H9 (cell line): ENCODE measurements at regions not wholly inside any gene's neighbourhood (a gene's known extent, or its start where the extent isn't known, plus 50 kb on each side); places are given as distances from the start of the nearest gene placed in this dataset.
A peak's percentile ranks its signal among the peaks of the same experiment; 100 is the strongest.

Source experiments
- DNase-seq: peaks from one replicate; pipeline ENCODE4 v3.0.0-alpha.2; 2017
- H2AFZ ChIP-seq: one replicate; pipeline ENCODE4 v1.6.1; 2013; ENCODE audit warnings: mild to moderate bottlenecking, low read length, control low read depth, moderate library complexity
- H2AK5ac ChIP-seq: 2 replicates; pipeline ENCODE4 v1.6.1; 2013; ENCODE audit warnings: low read length, control low read depth, mixed read lengths; ENCODE audit not compliant: insufficient read length
- H2BK120ac ChIP-seq: one replicate; pipeline ENCODE4 v1.6.1; 2013; ENCODE audit warnings: low read depth, mild to moderate bottlenecking, low read length, control low read depth, inconsistent platforms; ENCODE audit not compliant: poor library complexity, severe bottlenecking
- H2BK12ac ChIP-seq: 2 replicates; pipeline ENCODE4 v1.6.1; 2013; ENCODE audit warnings: low read length, control low read depth, mixed read lengths, low read depth; ENCODE audit not compliant: insufficient read length
- H2BK15ac ChIP-seq: 2 replicates; pipeline ENCODE4 v1.6.1; 2013; ENCODE audit warnings: low read depth, low read length, control low read depth
- H2BK20ac ChIP-seq: one replicate; pipeline ENCODE4 v1.6.1; 2013; ENCODE audit warnings: low read depth, mild to moderate bottlenecking, low read length, control low read depth, inconsistent platforms; ENCODE audit not compliant: poor library complexity, severe bottlenecking
- H2BK5ac ChIP-seq: 2 replicates; pipeline ENCODE4 v1.6.1; 2013; ENCODE audit warnings: low read length, control low read depth, mixed read lengths; ENCODE audit not compliant: insufficient read length
- H3K14ac ChIP-seq: 2 replicates; pipeline ENCODE4 v1.6.1; 2013; ENCODE audit warnings: low read length, control low read depth; ENCODE audit not compliant: insufficient read depth
- H3K18ac ChIP-seq: 2 replicates; pipeline ENCODE4 v1.6.1; 2013; ENCODE audit warnings: low read depth, mild to moderate bottlenecking, mixed read lengths, low read length, control low read depth; ENCODE audit not compliant: insufficient read length
- H3K23ac ChIP-seq: 2 replicates; pipeline ENCODE4 v1.6.1; 2013; ENCODE audit warnings: low read length, control low read depth, mixed read lengths, low read depth; ENCODE audit not compliant: insufficient read length
- H3K23me2 ChIP-seq: 2 replicates; pipeline ENCODE4 v1.6.1; 2013; ENCODE audit warnings: low read depth, mild to moderate bottlenecking, mixed read lengths, low read length, control low read depth; ENCODE audit not compliant: insufficient read length, poor library complexity, severe bottlenecking
- H3K27ac ChIP-seq: 2 replicates; pipeline ENCODE4 v1.5.1; 2013; ENCODE audit warnings: low read length, control low read depth, mixed read lengths, low read depth; ENCODE audit not compliant: insufficient read length
- H3K27me3 ChIP-seq: 2 replicates; pipeline ENCODE4 v1.6.1; 2013; ENCODE audit warnings: low read length, control low read depth, inconsistent platforms; ENCODE audit not compliant: insufficient read depth
- H3K4ac ChIP-seq: 2 replicates; pipeline ENCODE4 v1.6.1; 2013; ENCODE audit warnings: low read depth, mild to moderate bottlenecking, control low read depth, inconsistent platforms, low read length, moderate library complexity
- H3K4me1 ChIP-seq: 2 replicates; pipeline ENCODE4 v1.6.1; 2013; ENCODE audit warnings: low read length, control low read depth, inconsistent platforms; ENCODE audit not compliant: insufficient read depth
- H3K4me2 ChIP-seq: 2 replicates; pipeline ENCODE4 v1.6.1; 2013; ENCODE audit warnings: low read length, control low read depth, mixed read lengths; ENCODE audit not compliant: insufficient read length, insufficient read depth
- H3K56ac ChIP-seq: 2 replicates; pipeline ENCODE4 v1.6.1; 2013; ENCODE audit warnings: low read depth, mild to moderate bottlenecking, mixed read lengths, low read length, control low read depth; ENCODE audit not compliant: insufficient read length
- H3K79me1 ChIP-seq: 2 replicates; pipeline ENCODE4 v1.6.1; 2013; ENCODE audit warnings: low read depth, mild to moderate bottlenecking, moderate library complexity, low read length, control low read depth, inconsistent platforms; ENCODE audit not compliant: insufficient read depth, poor library complexity, severe bottlenecking
- H3K79me2 ChIP-seq: 2 replicates; pipeline ENCODE4 v1.6.1; 2013; ENCODE audit warnings: low read length, control low read depth, inconsistent platforms; ENCODE audit not compliant: insufficient read depth
- H3K9ac ChIP-seq: 2 replicates; pipeline ENCODE4 v1.6.1; 2013; ENCODE audit warnings: low read length, control low read depth, mixed read lengths; ENCODE audit not compliant: insufficient read length; ENCODE audit errors: extremely low read depth
- H3K9me3 ChIP-seq: one replicate; pipeline ENCODE4 v1.6.1; 2013; ENCODE audit warnings: low read depth, low read length, inconsistent platforms; ENCODE audit not compliant: control insufficient read depth
- H3T11ph ChIP-seq: one replicate; pipeline ENCODE4 v1.6.1; 2013; ENCODE audit warnings: mild to moderate bottlenecking, low read length, control low read depth, inconsistent platforms
- H4K20me1 ChIP-seq: one replicate; pipeline ENCODE4 v1.6.1; 2013; ENCODE audit not compliant: control insufficient read depth, insufficient read length, insufficient read depth
- H4K5ac ChIP-seq: 2 replicates; pipeline ENCODE4 v1.6.1; 2013; ENCODE audit warnings: low read depth, mild to moderate bottlenecking, mixed read lengths, low read length, control low read depth; ENCODE audit not compliant: insufficient read length
- H4K8ac ChIP-seq: replicated peaks from 2 replicates; pipeline ENCODE4 v1.6.1; 2013; ENCODE audit warnings: low read length, control low read depth, mixed read lengths, low read depth; ENCODE audit not compliant: insufficient read length
- H4K91ac ChIP-seq: 2 replicates; pipeline ENCODE4 v1.6.1; 2013; ENCODE audit warnings: low read depth, mild to moderate bottlenecking, moderate library complexity, mixed read lengths, low read length, control low read depth; ENCODE audit not compliant: insufficient read length
- H3K27ac Mint-ChIP-seq, 3 experiments: 2 replicates in 2 of 3; 3 replicates in 1 of 3; pipeline ENCODE4 v1.8.0; 2020 to 2021; ENCODE audit warnings: mixed read lengths in 3 of 3, mild to moderate bottlenecking in 1 of 3, moderate library complexity in 1 of 3
- H3K27me3 Mint-ChIP-seq: 2 replicates; pipeline ENCODE4 v1.8.0; 2021; ENCODE audit warnings: low read depth, mild to moderate bottlenecking, moderate library complexity, mixed read lengths
- H3K36me3 Mint-ChIP-seq, 3 experiments: 2 replicates in 2 of 3; 3 replicates in 1 of 3; pipeline ENCODE4 v1.8.0; 2020 to 2021; ENCODE audit warnings: low read depth in 3 of 3, mixed read lengths in 3 of 3; ENCODE audit not compliant: insufficient read depth in 1 of 3
- H3K4me1 Mint-ChIP-seq, 2 experiments: 2 replicates each; pipeline ENCODE4 v1.8.0; 2020; ENCODE audit warnings: mixed read lengths in 2 of 2
- H3K4me3 Mint-ChIP-seq, 2 experiments: 2 replicates in 1 of 2; 3 replicates in 1 of 2; pipeline ENCODE4 v1.8.0; 2020 to 2021; ENCODE audit warnings: mild to moderate bottlenecking in 2 of 2, mixed read lengths in 2 of 2, moderate library complexity in 1 of 2
- H3K9me3 Mint-ChIP-seq, 2 experiments: 2 replicates in 1 of 2; 3 replicates in 1 of 2; pipeline ENCODE4 v1.8.0; 2020; ENCODE audit warnings: mild to moderate bottlenecking in 2 of 2, mixed read lengths in 2 of 2, moderate library complexity in 1 of 2
- WGBS: extraction: QIAGEN DNeasy Blood & Tissue Kit; methylation state at CpG from one replicate; pipeline ENCODE4 v1.1.7; 2013; ENCODE audit warnings: missing lambda C conversion rate, low lambda C conversion rate, mixed read lengths; ENCODE audit not compliant: insufficient read length; ENCODE audit errors: extremely low coverage; 5-methylcytosine and 5-hydroxymethylcytosine counted together
- TF ChIP-seq, protein P1 (sequence below): fragments of 200-600 bp; sonication (generic); conservative IDR thresholded peaks from 3 replicates; pipeline ENCODE4 v1.8.0; 2021; ENCODE audit warnings: antibody characterized with exemption, mild to moderate bottlenecking

DNA sequence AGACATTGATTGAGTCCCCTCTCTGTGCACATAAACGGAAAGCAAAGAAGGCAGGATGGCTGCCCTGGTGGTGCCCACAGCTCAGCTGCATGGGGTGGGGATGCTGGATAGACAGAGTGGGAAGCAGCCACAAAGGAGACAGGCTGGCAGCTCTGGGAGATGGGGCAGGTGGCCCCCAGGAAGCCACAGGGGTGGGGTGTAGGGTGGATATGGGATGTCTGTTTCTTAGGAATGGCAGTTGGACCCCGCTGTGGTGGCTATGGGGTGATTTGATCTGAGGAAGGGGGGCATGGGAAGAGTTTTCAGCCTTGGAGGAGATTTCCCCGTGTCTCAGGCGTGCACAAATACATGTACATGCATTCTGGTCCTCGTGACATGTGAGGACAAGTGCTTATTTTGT is 50.2 kb upstream of the VDAC1 start:
- Histone ChIP-seq H2BK5ac (no peak overlapping the region), H3K27me3 (no peaks in the 10 kb centered on the region), H3K4me2 (no peak overlapping the region), H3K4me1 (peaks cover 13% of the 10 kb centered on the region; the same call in 1 of the 2 replicates), H4K91ac (no peak overlapping the region), H2AK5ac (no peak overlapping the region), H2BK12ac (no peak overlapping the region), H3T11ph (no peak overlapping the region), H3K79me2 (no peaks in the 10 kb centered on the region), H3K23me2 (no peaks in the 10 kb centered on the region), H4K20me1 (peaks cover 3% of the 10 kb centered on the region), H4K8ac (no peak overlapping the region), H2BK20ac (no peak overlapping the region), H2BK120ac (no peak overlapping the region), H3K56ac (no peak overlapping the region), H3K18ac (no peak overlapping the region), H3K9me3 (no peaks in the 10 kb centered on the region), H3K23ac (no peak overlapping the region), H3K79me1 (no peaks in the 10 kb centered on the region), H2BK15ac (no peak overlapping the region), H4K5ac (no peak overlapping the region), H2AFZ (no peak overlapping the region), H3K4ac (no peak overlapping the region), H3K14ac (no peak overlapping the region), H3K9ac (no peak overlapping the region), H3K27ac (no peak overlapping the region)
- TF ChIP-seq, protein P1, sequence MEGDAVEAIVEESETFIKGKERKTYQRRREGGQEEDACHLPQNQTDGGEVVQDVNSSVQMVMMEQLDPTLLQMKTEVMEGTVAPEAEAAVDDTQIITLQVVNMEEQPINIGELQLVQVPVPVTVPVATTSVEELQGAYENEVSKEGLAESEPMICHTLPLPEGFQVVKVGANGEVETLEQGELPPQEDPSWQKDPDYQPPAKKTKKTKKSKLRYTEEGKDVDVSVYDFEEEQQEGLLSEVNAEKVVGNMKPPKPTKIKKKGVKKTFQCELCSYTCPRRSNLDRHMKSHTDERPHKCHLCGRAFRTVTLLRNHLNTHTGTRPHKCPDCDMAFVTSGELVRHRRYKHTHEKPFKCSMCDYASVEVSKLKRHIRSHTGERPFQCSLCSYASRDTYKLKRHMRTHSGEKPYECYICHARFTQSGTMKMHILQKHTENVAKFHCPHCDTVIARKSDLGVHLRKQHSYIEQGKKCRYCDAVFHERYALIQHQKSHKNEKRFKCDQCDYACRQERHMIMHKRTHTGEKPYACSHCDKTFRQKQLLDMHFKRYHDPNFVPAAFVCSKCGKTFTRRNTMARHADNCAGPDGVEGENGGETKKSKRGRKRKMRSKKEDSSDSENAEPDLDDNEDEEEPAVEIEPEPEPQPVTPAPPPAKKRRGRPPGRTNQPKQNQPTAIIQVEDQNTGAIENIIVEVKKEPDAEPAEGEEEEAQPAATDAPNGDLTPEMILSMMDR: no peak
- DNase-seq: no peak
- peaks cover 53% of the 10 kb centered on the region in 2 experiments for H3K4me1 Mint-ChIP-seq
- no peaks in the 10 kb centered on the region; a peak in 1 of 5 replicates for H3K9me3 Mint-ChIP-seq
- no peaks in the 10 kb centered on the region for H3K36me3 Mint-ChIP-seq
- H3K27ac Mint-ChIP-seq: peak overlapping the region in 1 of 3 experiments; percentile 65; a peak in 1 of 7 replicates
- no CpG with 5 or more reads among the region's 5 CpGs for WGBS
- no peak overlapping the region for H3K4me3 Mint-ChIP-seq
- H3K27me3 Mint-ChIP-seq: peaks cover 14% of the 10 kb centered on the region
